Dedifferentiated amniotic fluid mesenchymal stem cell (primary cell): ENCODE measurements at regions not wholly inside any gene's neighbourhood (a gene's known extent, or its start where the extent isn't known, plus 50 kb on each side); places are given as distances from the start of the nearest gene placed in this dataset.

ENCODE experiments used
- DNase-seq: peaks from one replicate; pipeline ENCODE4 v3.0.0-alpha.2; 2016; ENCODE audit errors: extremely low spot score

DNA sequence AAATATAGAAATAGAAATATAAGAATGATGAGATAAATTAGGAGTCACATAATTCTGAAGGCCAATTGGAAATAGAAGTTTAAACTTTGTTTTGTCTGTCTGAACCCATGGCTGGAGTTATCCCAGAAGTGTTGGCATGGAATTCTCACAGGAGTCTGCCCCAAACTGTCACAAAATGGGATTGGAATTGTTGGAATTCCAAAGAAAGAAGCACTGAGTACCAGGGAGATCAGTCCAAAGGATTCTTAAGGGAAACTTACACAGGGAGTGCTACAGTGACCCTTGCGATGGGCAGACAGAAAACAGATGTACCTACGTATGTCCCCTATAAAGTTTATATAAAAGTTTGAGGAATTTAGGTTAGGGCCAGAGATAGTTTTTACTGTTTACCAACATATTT, 1607.7 kb downstream of the ARAP2 start:
- no peak for DNase-seq

DNA sequence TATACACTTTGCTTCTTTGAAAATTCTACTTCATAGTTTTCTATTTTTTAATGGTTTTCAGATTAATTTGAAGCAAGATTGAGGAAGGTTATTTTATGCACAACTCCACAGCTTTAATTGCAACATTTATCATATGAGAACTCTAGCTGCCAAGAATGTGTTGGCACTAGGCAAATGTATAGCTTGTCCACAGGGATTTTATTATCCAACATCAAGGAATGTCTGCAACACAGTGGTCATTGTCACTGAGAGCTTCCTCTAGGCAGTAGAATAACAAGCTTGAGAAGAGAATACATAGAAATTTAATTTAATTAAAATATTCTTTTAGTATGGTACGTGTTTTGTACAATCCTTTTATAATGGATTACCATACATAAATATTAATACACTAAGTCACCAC, 1600.8 kb downstream of the ARAP2 start:
- DNase-seq, result no peak

DNA sequence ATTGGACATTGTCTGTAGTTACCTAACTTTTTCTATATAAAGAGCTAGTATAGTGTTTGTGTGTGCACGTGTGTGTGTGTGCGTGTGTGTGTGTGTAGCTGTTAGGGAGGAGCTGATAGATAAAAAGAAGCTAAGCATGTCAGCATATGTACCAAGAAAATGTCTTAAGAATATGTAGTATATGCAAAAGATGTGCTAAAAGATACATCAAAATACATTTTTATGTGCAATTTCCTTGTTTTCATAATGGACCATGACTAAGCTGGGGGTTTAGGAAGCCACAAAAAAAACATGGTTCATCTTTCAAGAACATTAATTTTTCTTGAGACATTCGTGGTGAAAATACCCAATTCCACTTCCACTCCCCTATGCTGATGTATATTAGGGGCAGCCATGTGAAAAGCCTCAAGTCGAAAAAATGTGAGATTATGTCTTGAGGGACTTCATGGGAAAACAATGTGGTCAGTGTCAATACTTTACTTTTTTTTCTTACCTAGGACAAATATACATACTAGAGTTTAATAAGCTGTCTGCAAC, 1599.7 kb downstream of the ARAP2 start:
- no peak for DNase-seq

DNA sequence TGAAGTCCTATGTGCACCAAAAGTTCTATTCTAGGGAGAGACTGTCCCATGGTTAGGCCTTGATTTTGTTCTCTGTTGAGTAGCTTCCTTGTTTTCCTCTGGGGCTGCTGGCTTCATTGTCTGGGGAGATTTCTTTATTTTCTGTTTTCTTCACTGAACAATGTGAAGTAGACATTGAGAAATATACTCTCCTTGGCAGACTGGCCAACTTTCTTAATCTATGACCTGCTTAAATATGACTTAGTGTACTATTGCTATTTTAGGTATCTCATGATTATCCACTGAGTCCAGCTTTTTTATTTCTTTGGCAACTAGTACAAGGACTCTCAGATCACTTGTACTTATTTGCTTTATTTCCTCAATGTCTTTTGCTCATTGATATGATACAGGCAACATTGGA, 1594.6 kb downstream of the ARAP2 start:
- no peak for DNase-seq

DNA sequence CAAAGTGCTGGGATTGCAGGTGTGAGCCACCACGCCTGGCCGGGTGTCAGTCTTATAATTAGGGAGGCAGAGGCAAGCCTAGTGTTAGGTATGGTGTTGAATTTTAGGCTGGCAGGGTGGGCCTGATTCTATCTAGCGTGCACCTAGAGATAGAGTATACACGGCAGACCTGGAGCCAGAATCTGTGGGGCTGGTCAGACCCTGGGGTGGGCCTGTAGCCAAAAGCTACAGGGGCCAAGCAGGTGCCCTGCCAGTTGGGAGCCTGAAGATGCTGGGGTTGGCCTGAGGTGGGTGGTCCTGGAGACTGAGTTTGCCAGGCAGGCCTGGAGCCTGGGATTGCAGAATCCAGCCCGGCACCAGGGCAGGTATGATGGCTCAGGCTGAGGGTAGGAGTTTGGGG, 1580.3 kb downstream of the ARAP2 start:
- DNase-seq, result no peak

DNA sequence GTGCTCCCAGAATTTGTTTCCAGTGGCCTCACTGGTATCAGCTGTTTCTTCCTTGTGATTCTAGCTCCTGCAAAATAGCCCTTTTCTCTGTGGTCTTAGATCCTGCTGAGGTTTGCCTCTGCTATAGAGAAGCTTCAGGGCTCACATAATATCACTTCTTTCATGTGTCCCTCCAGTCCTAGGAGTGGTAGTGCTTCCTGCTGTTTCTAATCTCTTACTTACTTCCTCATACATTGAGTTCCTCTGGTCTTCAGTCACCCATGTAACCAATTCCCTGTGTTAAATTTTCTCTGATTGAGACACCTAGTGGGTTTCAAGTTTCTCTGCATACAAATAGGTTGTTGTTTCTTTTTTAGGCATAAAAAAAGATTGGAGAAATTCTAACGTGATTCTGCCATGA, 1567.9 kb downstream of the ARAP2 start:
- no peak for DNase-seq

DNA sequence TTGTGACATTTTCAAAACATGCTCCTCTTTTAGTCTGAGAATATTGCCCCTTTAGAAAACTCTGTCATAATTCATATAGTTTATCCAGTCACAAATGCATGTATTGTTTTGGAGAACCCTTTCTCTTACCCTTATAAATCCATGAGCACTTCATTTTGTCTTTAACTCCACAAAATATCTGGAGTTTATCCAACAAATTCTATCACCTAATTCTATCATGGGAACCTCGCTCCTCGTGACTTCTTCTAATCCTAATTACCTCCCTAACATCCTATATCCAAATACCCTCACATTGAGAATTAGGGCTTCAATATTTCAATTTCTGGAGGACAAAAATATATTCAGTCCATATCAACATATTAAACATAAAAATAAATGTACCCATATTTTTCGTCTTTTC, 1565.9 kb downstream of the ARAP2 start:
- DNase-seq, result no peak

DNA sequence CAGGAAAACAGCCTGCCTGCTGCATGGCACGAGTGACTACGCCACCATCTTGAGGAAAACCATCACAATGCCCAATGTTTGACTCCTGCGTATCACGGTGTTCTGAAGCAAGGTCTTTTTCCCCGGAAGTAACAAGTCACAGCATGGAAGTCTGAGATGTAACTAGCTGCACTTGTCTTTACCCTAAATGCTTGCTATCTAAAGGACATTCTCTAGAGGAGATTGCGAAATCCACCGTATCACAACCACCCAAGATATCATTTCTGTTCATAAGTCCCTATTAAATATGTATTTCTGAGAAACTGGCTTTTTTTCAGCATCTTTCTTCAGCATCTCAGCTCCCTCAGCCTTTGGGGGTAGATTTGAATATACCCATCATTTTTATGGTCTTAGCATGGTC, 1565.1 kb downstream of the ARAP2 start:
- no peak for DNase-seq

DNA sequence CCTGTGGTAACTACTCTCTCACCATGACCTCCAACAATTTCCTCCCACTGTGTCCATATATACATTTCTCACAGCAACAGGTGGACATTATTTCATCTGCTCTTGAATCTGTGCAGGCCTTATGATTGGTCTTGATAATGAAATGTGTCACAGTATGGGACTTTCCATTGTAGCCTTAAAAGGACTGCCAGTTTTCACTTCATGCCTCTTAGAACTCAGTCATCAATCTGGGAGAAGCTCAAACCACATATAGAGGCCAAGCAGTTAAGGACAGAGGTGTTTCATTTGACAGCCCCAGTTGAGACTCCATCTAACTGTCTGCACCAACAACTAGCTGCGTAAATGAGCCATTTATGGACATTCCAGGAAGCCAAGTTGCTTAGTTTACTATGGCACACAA, 1534.8 kb downstream of the ARAP2 start:
- no peak for DNase-seq

DNA sequence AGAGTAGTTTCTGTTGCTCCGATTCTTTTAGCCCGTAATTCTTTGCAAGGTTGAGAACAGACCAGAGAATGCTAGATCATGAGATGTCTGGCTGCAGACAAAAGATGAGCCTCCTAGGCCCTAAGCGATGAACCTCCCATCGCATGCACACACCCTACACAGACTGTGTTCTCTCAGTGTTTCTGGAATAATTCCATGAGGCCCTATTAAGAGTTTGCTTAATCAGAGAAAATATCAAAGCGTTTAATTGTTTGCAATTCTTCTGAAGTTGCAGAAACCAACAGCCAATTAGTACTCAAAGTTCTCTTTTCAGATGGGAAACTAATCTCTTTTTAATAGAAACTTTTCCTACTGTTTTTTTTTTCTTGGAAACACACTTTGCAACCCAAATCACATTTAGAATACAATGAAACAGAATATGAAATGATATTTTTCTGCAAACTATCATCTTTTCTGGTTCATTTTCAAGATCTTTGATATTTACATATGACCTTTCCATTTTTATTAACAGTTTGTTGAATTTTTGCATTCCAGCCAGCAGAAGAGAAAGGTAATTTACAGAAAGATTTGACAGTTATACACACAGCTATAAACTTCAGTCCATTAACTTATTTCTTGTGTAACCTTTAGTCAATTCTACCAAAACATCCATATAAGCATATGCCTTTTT, 1525.6 kb downstream of the ARAP2 start:
- DNase-seq, result no peak

DNA sequence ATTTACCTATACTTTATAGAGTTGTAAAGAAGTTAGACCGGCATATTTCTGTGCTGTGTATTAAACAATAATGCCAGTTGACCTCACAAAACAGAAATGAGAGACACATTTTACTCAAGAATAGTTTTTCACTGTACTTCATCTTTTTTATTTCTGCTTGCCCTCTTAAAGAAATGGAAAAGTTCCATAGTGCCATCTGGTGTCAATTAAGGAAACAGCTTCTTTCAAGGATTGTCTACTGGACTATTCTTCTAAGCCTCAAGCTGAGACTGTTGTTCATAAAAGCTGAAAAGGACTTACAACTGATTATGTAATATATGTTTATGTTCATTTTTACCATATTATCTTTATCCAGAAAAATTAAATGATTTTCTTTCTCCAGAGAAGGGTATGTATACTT, 1523.7 kb downstream of the ARAP2 start:
- DNase-seq, result peak; percentile 57

DNA sequence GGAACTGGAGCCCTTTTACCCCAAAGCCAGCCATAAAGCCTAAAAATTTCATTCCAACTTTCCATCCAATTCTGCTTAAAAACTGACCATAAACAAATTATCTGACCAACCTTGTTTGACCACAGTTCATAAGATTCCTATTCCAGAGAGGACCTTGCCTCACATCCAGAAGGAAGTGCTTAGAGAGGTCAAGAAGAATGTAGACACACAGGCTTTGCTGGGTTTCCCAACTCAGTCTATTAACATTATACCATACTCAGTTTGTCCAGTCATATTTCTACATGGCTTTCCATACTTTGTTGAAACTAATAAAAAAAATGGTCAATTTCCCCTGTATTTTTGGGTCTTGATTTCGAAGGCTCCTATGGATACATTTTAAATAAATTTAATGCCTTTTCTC, 1522.5 kb downstream of the ARAP2 start:
- no peak for DNase-seq

DNA sequence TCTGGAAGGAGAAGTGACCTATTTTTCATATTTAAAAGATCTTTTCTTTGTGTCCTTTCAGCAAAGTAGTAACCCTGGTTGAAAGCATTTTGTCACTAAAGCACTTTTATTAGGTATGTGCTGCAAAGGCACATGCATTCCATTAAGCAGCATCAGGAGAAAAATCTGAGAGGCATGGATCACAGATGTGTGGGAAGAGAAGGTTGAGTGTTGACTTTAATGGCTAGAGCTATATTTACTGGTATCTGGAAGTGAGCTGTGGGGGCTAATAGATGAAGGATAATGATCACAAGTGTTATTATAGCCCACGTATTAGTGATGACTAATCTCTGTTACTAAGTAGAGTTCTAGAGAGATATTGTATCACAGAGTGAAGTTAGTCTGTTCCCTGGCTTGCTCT, 1520.7 kb downstream of the ARAP2 start:
- DNase-seq, result no peak

DNA sequence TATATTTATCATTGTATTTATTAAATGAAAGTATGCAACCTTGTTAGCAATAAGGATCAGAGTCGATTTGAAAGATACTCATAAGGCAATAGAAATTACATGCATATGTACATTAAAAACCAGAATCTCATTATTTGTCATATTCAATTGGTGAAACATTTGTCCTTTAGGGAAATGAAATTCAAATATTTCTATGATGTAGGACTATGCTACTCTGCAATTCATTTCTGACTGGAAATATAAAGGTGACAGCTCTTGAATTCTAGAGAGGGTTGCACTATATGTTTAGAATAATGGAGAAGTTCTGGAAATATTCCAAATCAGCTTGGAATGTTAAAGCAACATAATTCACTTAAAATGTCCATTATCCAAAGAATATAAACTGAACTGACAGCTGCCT, 1519.8 kb downstream of the ARAP2 start:
- DNase-seq, result no peak

DNA sequence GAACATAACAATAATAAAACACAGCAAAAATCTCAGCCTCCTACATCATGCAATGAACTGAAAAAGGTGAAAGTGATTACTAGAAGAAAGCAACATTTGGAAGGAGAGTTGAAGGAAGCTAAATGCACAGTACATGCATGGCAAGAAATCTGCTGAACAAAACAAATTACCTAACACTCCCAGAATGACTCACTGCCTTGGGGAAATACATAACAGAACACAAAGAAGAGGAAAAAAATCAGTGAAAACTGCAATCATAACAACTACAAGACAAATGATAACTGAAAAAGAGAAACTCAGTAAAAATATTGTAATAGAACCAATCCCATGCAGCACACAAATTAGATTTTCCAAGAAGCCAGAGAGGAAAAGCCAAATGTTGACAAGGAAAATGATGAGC, 1513.2 kb downstream of the ARAP2 start:
- DNase-seq, result no peak

DNA sequence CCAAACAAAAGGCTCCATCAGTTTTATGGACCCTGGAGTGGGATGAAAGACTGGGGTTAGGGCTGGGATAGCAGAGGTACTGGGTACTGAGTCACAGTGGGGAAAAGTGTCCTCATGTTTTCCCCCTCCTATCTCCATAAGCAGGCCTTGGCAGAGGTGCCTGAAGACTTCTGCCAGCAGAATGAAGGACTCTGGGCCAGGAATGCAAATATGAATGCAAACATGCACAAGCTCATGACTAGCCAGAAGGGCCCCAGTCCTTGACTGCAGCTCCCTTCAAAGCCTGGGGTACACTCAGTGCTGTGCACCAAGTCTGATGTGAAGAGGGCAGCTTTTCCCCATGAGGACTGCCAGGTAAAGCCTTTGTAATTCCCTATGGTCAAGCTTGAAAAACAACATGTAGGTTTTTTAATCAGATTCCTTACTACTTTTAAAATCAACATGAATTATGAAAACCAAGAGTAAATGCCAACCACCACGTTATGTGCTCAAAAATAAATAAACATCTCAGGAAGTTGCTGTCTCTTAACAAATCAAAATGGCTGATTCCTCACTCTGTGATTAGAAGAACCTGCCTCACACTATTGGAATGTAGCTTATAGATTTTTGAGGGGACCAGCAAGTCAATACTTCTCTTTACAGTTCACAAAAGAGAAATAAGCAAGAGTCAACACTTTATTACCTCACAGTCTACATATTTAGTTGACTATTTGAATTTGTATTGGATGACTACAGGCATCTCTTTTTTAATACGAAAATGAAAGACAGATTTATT, 1512.0 kb downstream of the ARAP2 start:
- DNase-seq, result no peak

DNA sequence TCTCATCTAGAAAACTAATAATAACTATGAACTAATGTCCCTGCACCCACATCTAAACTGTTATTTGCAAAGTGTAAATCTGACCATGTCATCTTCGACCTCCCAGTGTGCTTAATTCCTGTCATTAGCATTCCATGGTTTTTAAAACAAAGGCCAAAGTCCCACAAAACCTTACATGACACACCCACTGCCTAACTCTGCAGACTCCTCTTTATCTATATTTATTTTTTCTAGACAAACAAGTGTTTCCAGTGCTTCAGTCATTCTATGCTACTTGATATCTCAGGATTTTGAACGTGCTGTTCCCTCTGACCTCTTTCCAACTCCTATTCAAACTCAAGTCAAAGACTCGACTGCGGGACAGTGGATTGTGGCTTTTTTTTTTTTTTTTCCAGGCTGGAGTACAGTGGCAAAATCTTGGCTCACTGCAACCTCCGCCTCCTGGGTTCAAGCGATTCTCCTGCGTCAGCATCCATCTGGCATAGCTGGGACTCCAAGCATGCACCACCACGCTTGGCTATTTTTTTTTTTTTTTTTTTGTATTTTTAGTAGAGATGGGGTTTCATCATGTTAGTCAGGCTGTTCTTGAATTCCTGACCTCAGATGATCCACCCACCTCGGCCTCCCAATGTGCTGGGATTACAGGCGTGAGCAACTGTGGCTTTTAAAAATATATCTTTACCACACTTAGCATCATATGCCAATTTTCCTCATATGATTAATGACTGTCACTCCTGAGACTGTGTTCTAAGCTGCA, 1511.0 kb downstream of the ARAP2 start:
- no peak for DNase-seq

DNA sequence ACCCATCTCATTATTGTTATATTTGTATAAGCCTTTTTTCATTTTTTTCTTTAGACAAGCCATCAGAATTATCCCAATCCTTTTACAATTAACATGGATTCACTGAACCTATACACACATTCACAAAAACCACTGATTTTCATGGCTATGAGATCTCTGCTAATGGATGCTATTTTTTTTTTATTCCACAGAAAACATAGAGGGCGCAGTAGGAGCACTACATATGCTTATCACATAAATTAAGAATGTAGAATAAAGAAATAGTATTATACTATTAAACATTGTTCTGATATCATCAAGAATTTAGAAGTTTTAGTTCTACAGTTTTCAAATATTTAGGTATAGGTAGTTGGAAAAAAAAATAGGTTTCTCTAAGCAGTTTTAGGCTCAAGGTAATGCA, 1477.4 kb downstream of the ARAP2 start:
- no peak for DNase-seq

DNA sequence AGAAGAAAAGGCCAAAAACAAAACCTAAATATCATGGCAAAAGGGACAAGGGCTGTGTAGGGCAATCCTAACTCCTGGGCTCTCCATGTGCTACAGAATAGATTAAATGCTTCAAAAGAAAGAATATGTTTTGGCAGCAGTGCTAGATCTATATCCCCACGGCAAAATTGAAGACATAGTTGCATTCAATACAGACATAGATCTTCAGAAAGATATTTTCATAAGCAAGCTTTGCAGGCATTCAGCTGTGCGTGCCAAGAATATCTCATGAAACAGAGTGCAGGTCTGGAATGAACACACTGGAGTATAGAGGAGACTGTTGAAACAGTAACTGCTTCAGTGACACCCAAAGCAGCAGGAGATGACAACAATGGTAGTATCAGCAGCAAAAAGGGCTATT, 1476.9 kb downstream of the ARAP2 start:
- no peak for DNase-seq

DNA sequence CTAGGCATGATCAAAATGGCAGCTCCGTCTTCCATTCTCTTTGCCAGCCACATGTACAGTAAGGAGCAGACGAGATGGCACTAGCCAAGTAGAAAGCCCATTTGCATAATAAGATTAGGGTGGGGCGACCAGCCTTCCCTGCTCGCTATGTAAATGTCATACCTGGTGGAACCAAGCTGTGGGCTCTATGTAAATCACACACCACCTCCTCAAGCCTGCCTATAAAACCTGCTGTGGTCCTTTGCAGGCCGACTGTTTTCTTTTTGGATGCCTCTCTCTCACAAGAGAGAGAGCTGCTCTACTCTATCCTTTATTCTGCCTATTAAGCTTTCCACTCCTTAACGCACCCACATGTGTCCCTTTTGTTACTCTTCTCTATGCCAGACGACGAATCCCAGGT, 1472.7 kb downstream of the ARAP2 start:
- no peak for DNase-seq

DNA sequence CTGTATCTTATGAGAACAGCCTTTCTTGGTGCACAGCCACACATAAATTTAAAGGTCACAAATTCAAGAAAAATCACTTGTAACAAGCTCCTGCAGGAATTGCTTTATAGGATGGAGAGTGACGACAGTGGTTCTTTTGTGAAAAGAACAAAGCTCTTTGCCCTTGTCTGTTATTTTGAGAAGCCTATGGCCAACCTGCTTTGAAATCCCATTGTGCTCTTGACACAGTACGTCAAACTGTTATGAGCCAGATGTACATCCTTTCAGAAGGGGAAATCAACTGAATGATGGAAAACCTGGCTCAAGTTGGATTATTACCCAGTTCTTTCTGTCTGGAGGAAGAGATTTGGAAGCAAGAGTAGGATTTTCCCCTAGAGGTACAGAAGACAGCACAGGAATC, 1454.2 kb downstream of the ARAP2 start:
- no peak for DNase-seq

DNA sequence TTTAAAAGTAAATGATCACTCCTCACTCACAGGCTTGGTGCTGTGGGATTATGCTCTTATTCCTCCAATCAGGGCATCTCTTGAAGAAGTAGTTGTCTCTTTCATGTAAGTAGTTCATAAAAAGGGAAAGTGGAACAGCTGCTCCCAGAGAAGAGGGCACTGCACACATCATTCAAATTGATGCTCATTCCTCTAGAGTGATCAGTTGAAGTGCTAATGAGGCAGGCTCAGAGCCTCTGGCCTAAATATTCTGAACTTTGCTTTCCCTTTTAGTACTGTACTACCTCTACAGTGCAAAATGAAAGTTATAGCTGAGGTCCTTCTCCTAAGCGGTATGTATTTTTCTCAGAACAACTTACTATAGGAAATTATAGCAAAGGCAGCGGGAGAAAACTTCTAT, 1453.1 kb downstream of the ARAP2 start:
- DNase-seq, result no peak

DNA sequence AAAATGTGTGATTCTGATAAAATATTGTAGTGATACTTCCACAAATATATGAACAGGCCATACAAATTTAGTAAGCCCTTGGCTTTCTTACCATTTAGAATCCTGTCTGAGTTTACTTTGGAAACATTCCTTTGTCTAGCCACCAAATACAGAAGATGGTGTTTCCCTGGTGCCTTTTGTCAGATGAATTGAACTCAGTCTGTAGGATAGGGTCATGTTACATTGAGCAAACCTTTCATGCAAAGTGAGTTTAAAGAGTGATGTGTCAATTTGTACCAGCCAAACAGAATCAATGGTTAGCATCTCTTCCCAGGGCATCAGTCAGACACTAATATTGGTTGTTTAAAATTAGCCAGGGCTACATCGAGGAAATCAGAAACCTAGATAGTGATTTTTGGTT, 1443.4 kb downstream of the ARAP2 start:
- DNase-seq, result no peak
